HUDEP-2 (cell line): ENCODE measurements at regions not wholly inside any gene's neighbourhood (a gene's known extent, or its start where the extent isn't known, plus 50 kb on each side); places are given as distances from the start of the nearest gene placed in this dataset.
"Not testable (repeated sequence)": the region's sequence is repeated elsewhere in the genome, so short reads cannot be mapped to it uniquely, and the experiment has no call there.

Experiments
- DNase-seq, 76 experiments: peaks; one replicate each; lab custom pipeline; 2025; ENCODE audit not compliant: unreplicated experiment in 76 of 76; lab: John Stamatoyannopoulos, UW

DNA sequence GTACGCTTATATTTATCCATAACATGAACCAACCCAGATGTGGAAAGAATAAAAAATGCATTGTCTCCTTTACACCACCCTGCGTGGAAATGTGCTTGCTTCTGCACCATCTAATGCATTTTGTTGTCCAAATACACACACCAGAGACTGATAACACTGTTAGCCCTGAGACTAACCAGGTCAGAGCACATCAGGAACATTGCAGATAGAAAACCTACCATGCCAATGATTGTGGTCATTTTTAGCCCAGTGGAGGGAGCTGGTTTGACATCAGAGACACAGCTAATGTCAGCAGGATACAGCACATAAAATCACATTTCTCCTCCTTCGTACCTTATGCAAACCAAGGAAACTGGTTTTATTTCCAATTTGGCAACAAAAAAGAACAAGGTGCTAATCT, 528.7 kb downstream of the DOK5 start:
- peak in 5 of 76 experiments; percentile 2 to 16 (median 10) for DNase-seq

DNA sequence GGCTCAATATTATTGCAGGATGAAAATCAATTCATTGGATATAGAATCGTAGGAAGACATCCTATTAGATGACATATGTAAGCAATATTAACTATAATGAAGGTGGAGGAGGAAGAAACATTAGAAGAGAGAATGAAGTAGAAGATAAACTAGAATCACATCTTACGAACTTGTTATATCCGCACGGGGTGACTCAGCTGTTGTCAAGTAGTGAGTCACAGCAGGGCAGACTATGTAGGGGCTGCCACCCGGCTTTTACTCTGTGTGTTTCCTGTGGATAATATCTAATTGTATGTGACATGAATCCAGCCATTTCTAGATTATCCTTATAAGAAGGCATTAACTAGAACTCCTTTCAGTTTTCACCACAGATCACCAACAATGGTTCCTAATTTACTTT, 520.2 kb downstream of the DOK5 start:
- no peak for DNase-seq

DNA sequence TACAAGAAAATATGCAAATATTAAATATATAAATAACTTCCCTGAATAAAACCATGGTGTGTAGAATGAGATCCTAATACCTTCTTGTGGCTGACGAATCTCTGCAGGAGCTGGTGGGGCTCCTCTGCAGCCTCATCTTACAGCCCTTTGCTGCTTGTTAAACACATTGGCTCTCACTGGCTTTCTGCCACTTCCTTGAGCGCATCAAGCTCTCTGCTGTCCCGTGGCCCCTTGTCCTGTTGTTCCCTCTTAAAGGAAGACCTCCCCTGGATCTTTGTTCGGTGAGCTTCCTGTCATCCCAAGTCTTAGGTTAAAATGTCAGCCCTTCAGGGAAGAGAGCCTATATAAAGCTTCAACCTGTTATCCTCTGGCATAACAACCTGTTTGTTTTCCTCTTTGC, 519.6 kb downstream of the DOK5 start:
- no peak for DNase-seq

DNA sequence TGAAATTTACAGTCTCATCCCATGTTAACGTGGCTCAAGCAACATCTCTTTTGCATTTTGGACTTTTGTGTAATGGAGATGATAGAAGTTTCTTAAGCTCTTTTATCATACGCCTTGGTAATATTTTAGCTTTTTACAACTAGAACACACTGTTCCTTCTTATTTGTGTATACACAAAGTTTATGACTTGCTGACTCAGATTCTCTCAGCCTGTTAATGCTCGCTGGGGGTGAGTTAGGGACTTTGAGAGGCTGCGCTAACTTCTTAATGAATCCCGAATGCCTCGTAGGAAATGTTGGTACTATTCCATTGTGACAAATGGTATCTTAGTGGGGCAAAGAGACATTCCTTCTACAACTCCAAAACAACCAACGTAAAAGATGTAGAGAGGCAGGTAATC, 509.7 kb downstream of the DOK5 start:
- no peak for DNase-seq

DNA sequence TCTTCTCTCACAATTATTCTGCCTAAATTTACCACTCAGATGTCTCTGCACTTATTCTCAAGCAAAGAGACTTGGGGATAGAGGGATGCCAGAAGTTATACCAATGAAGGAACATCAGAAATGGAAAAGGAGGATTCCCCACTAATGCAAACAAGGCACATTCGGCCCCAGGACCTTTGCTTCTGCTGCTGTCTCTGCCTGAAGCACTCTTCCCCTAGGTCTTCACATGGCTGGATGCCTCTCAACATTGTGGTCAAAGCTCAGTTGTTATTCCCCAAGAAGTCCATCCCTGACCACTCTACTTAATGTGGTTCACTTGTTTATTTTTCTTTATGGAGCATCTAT, 508.7 kb downstream of the DOK5 start:
- no peak for DNase-seq

DNA sequence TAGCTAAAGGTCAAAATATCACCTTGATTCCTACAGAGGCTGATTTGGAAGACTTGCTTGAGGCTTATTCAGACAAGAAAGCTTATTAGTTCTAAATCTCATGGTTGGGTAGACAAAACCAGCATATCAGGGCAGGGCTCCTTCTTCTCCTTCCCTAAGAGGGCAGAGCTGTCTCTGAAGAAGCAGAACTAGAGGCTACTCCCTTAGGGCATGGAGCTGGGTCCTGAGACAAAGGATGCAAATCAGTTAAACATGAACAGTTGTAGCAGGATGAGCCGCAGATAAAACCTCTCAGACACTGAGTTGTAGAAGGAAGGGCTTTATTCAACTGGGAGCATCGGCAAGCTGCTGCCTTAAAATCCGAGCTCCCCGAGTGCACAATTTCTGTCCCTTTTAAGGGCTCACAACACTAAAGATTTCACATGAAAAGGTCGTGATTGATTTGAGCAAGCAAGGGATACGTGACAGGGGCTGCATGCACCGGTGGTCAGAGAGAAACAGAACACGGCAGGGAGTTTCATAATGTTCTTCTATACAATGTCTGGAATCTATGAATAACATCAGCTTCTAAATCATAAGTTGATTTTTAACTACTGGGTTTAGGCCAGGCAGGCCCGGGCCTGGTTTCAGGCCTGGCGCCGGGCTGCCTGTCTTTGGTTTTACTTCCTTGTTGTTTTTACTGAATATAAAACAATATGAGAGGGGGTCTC, 508.2 kb downstream of the DOK5 start:
- not testable (repeated sequence) for DNase-seq

DNA sequence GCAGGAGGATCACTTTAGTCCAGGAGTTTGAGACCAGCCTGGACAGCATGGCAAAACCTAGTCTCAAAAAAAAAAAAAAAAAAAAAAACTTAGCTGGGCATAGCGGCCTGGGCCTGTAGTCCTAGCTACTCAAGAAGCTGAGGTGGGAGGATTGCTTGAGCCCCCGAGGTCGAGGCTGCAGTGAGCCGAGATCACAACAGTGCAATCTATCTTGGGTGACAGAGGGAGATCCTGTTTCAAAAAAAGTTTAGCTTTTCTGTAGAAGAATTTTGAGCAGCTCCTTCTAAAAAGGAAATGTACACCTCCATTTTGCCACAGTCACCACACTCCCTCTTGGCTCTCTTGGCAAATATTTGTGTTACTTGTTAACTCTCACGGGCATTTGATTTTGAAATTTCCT, 505.8 kb downstream of the DOK5 start:
- no peak for DNase-seq

DNA sequence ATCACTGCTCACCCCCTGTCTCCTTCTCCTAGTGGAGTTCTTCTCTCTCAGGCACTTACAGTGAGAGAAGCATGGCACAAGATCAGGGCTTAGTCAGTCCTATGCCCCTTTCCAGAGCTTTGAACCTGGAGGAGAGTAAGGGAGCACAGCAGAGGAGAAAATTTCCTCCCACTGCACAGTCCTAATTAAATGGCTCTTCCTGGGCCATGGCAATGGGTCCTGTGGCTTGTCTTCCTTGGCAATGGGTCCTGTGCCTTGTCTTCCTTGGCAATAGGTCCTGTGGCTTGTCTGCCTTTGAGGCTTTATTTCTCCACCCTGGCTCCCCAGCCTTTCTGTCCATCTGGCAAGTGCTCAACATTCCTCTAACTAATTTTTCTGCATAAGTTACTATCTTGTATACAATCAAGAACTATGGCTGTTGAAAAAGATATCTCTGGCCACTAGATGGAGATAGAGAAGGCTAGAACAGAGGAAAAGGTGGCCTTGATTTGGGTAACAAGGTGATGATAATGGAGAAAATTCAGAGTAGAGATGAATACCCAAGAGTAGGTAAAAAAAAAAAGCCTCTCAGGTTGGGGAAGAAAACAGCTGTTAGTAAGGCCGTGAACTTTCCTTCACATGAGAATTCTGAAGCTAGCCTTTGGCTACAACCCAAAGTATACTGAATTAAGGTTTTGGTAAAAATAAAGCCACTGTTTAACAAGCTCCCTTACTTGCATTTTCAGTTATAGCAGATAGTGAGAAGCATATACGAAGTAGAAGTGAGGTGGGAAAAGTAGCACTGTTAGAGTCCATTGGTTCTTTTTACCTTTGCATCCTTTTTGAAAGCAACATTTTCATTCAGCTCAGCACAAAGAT, 504.9 kb downstream of the DOK5 start:
- DNase-seq, result peak in 15 of 76 experiments; percentile 1 to 38 (median 10)

DNA sequence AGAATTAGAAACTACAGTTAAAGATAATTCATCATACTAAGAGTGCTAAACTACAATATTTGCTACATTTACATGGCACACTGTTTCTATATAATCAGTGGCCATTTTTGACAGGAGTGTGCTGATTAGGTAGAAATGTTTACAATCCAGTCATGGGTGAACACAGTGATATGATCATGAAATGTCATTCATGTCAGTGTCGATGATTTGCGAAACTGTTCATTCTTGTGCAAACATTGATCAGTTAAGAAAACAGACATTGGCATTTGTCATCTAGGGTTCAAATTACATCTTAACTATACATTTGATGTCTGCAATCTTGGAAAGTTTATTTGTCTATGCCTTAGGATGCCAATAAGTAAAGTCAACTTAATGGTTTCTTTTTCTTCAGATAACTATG, 474.9 kb downstream of the DOK5 start:
- no peak for DNase-seq

DNA sequence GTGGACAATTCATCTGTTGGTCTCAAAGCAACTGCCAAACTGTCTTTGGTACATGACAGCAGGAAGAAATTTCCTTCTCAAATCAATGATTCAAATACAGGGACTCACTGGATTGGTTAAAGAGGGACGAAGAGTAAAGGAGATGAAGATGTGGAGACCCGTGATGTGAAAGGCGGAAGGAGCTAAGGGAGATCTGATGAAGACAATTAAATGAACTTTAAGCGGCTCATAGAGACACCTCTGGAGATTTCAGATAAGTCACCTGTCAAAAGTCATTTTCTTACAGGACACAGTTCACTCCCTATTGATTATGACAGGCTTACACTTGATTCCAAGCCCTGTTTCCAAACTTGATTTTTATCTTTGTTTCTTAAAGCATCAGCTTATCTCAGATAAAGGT, 466.3 kb downstream of the DOK5 start:
- DNase-seq, result no peak

DNA sequence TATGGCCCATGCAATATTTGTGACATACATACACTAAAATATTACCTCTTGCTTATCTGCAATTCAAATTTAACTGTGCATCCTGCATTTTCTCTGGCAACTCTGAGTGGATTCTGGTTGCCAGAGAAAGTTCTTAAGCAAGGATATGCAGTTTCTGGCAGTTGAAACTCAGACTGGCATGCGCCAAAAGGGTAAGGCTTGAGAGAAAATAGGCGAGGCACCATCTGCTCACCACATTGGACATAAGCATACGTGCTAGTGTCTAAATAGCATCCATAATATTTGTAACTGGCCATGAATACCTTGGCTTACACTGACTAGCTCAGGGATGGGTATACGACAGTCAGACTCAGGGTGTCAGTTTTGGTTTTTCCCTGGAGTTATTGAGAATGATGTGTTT, 465.1 kb downstream of the DOK5 start:
- no peak for DNase-seq

DNA sequence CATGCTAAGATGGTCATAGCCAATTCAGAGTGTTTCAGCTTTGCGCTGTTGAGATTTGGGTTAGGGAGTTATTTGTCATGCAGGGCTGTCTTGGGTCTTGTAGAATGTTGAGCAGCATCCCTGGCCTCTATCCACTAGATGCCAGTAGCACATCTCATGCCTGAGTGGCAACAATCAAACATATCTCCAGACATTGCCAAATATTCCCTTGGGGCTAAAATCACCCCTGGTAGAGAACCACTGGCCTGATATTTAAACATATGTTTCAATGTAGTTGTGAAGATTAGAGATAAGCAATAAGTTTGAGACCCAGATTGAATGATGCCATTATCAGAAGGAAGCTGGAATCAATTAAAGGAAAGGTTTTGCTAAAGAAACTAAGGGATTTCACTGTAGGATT, 463.3 kb downstream of the DOK5 start:
- DNase-seq, result no peak

DNA sequence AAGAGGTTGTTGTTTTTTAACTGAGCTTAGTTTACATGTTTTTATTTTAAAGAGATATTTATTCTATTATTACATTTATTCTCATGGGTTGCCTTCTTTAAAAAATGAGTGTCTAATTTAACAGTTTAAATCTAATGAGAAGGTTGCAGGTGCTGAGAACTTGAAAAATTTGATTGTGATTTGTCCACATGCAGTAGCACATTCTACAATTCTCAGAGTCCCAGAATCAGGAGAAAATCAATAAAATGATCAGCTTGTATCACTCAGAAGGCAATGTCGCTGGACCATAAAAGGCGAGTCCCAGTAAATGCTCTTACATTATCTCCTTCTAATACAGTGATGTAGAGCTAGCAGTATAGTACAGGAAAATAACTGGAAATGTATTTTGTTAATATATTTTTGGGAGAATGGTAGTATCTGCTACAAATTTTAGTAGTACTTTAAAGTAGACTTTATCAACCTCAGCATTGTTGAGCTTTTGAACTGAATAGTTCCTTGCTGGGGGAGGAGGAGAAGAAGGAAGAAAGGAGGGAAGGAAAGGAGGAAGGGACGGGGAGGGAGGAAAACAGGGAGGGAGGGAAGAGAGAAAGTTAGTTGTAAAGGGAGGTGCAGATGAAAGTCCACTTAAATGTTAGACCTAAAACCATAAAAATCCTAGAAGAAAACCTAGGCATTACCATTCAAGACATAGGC, 458.0 kb downstream of the DOK5 start:
- DNase-seq, result no peak

DNA sequence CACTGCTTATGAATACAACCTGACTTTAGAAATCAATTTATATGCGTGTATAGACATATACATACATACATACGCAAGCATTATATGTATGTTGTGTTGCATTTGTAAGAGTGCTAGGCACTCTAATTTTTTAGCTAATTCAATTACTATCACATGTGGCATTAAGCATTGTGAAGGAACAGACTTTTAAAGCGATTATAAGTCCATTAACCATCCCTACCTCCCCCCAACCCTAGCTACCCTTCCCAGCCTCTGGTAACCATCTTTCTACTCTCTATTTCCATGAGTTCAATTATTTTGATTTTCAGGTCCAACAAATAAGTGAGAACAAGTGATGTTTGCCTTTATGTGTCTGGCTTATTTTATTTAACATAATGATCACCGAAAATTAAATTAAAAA, 453.8 kb downstream of the DOK5 start:
- no peak for DNase-seq

DNA sequence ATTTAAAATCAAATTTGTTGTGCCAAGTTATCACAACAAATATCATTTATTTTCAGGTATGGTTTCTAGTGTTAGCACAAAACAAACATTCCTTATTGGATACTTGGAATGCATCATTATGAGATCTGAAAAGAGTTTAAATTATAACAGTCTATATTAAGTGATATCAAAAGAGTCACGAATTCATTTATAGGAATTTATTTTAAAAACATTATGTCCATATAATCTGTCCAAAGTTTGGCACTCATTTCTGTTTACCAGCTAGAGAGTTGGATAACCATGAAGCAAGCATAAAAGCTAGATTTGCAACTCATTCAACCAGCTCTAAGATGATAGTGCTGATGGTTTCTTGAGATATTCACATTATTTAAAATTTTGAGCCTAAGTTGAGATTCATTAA, 453.2 kb downstream of the DOK5 start:
- no peak for DNase-seq

DNA sequence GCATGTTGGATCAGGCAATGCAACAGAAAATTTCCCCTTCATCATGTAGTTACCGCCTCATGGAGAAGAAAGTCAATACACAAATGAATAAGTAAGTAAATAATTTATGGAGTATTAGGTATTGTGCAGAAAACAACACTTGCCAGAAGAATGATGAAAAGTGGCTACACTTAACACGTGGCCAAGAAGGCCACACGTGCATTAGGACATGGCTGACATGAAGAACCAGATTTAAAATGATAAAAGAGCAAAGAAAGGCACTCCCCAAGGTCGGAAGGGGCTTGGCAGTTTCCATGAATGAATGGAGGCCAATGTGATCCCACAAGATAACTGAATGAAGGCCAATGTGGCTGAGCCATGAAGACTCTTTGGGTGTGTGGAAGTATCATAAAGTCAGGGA, 447.2 kb downstream of the DOK5 start:
- no peak for DNase-seq

DNA sequence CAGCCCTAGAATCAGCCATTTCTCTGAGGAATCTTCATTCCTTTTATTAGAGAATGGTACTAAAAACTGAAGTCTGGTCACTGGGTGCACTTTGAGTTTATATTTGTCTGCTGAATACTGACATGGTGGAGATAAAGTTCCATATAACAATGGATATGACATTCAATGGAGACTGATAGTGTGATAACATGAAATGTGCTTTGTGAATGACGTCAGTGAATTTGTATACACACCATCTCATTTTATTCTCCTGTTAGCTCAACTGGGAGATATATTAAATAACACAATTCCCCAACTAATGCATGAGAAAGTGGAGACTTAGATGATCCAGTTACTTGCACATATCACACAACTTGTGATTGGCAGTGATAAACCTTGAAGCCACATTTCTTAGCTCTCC, 446.7 kb downstream of the DOK5 start:
- no peak for DNase-seq

DNA sequence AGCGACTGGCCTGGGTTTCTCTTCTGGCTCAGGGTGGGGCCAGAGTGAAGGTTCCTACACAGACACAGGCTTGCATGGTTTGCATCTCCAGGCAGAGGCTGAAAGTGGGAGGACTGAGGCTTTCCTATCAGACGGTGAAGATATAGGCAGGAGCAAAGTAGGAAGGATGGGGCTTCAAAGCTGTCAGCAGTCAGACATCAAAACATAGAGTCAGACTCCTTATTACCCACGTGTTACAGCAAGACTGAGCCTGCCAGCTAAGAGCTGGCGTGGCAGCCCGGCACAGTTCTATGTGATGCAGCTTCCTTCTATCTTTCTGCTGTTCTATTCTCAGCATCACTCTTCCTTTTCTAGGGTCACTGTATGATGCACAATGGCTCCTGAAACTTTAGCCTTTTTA, 445.1 kb downstream of the DOK5 start:
- DNase-seq, result no peak

DNA sequence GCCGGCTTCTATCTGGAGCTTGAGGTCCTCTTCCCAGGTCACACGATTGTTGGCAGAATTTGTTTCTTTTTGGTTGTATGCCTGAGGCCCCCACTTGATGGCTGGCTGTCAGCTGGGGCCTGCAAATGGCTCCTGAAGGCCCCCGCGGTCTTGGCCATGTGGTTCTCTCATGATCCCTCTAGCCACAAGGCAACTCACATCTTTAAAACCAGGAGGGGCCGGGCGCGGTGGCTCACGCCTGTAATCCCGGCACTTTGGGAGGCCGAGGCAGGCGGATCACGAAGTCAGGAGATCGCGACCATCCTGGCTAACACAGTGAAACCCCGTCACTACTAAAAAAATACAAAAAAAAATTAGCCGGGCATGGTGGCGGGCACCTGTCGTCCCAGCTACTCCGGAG, 443.6 kb downstream of the DOK5 start:
- not testable (repeated sequence) for DNase-seq

DNA sequence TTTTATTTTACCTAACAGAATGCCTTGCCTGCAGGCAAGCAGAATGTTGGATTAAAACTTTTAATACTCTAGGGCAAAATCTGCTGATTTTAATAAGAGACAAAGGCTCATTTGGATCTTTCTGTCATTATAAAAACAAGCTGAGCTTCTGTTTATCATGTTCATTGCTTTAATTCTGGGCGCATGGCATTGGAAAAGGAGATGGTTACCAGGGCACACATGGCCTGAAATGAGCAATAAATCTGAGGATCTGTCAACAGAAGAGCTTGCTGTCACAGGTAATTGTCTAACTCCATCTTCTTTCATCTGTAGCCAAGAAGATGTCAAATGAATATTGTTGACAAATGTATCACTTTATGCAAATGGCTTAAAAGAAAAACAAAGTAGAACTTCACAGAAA, 439.6 kb downstream of the DOK5 start:
- no peak for DNase-seq

DNA sequence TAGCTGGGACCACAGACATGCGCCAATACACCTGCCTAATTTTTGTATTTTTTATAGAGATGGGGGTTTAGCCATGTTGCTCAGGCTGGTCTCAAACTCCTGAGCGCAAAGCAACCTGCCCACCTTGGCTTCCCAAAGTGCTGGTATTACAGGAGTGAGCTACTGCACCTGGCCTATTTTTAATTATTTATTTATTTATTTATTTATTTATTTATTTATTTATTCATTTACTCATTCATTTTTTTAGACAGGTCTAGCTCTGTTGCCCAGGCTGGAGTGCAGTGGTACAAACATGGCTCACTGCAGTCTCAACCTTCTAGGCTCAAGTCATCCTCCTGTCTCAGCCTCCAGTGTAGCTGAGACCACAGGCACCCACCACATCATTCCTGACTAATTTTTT, 434.3 kb downstream of the DOK5 start:
- DNase-seq, result no peak

DNA sequence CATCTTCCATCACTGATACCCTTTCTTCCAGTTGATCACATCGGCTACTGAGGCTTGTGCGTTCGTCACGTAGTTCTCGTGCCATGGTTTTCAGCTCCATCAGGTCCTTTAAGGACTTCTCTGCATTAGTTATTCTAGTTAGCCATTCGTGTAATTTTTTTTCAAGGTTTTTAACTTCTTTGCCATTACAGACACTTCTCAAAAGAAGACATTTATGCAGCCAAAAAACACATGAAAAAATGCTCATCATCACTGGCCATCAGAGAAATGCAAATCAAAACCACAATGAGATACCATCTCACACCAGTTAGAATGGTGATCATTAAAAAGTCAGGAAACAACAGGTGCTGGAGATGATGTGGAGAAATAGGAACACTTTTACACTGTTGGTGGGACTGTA, 430.7 kb downstream of the DOK5 start:
- not testable (repeated sequence) for DNase-seq
